Cardiac septum (tissue), 1 donor: ENCODE measurements at regions not wholly inside any gene's neighbourhood (a gene's known extent, or its start where the extent isn't known, plus 50 kb on each side); places are given as distances from the start of the nearest gene placed in this dataset.
"Not testable (repeated sequence)": the region's sequence is repeated elsewhere in the genome, so short reads cannot be mapped to it uniquely, and the experiment has no call there.

Source experiments
- DNase-seq: peaks from one replicate; pipeline ENCODE4 v3.0.0-alpha.2; 2020; ENCODE audit warnings: low spot score
- intact Hi-C: fragments of 100-400 bp; cut with DNase I; formaldehyde crosslinking; loops from one replicate; pipeline ENCODE4 v1.14.0; 2022
- donor health status: DM: no; HTN: no; CAD: no.

DNA sequence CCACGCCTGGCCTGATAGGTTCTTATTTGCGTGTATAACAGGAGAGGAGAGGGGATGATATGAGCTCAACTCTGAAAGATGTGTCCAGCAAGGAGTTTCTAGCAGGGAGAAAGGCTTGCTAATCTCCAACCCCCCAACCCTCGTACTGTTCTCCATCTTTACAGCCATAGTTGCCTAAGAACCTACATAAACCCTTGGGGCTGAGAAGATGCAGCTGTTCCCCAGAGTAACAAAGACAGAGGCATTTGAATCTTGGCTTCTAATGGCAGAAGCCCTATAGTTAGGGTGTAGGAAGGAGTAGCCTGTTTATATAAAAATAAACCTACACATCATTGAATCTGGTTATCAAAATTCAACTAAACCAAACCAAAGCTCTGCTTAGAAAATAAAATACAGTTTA lies 631.4 kb upstream of the SLC35B3 start:
- intact Hi-C loops = no loop called here
- DNase-seq = no peak

DNA sequence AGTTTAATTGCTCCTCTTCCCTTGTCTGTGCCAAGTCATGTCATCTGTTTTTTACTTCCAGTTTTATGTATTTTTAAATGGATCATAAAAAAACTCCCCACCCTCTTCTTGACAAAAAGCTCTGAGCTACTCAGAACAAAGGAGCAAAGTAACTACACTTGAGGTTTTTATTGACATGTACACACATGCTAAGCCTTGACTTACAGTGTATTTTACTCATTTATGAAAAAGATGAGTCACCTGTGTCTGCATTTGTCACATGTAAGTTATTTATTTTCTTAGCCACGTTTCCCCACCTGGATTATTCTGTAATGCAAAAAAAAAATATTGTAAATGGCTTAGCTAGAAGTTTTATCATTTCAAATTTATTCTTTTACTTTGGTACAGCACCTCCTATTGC lies 628.8 kb upstream of the SLC35B3 start:
- no peak for DNase-seq
- intact Hi-C loops = no loop called here

GRCh38 chr6:9062596-9062995 lies 627.3 kb upstream of the SLC35B3 start:
- intact Hi-C loops = no loop called here
- no peak for DNase-seq

GRCh38 chr6:9057937-9058336 lies 622.6 kb upstream of the SLC35B3 start:
- no peak for DNase-seq
- intact Hi-C loops = no loop called here

DNA sequence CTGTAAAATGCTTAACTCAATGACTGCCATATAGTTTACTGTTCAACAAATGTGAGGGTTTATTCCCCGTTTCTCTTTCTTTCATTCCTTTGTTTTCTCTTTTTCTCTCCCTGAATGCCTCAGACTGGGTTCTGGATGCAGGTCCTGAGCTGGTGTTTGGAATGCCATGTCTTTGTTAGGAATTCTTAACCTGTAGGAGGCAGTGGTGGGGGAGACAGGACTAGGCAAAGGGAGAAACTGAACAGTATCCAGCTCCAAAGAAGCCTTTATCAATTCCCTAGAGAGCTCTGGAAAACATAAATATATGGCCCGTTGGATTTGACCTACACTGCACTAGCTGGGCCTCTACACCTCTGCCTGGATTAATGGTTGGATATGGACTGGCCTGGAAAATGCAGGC lies 621.2 kb upstream of the SLC35B3 start:
- intact Hi-C loops = no loop called here
- DNase-seq = no peak

- intact Hi-C loops = no loop called here
- no peak for DNase-seq
Observed at GRCh38 chr6:9044426-9044825, 609.1 kb upstream of the SLC35B3 start.

GRCh38 chr6:9040718-9041117 lies 605.4 kb upstream of the SLC35B3 start:
- no peak for DNase-seq

DNA sequence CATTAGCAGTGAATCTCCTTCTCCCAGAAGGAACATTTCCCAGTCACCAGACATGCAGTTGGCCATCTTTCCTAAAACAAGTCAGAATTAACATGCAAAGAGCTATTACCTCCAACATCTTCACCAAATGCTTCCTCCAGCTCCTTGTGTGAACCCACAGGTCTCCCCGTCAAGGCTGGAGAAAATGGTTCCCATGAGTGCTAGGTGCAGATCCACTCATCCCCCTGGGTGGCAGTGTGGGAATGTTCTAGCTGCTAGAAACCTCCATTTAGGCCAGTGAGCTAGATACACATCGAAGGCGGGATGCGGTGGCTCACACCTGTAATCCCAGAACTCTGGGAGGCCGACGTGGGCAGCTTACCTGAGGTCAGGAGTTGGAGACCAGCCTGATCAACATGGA lies 603.9 kb upstream of the SLC35B3 start:
- no peak for DNase-seq
- intact Hi-C loops = no loop called here

More at GRCh38 chr6:9040718-9041117, 605.4 kb upstream of the SLC35B3 start:
- intact Hi-C loops = no loop called here

GRCh38 chr6:9028086-9028485 lies 592.7 kb upstream of the SLC35B3 start:
- DNase-seq = no peak
- intact Hi-C loops = no loop called here

- intact Hi-C loops = no loop called here
- DNase-seq = no peak
Observed at GRCh38 chr6:9025796-9026394, 590.5 kb upstream of the SLC35B3 start.

- no peak for DNase-seq
- intact Hi-C loops = no loop called here
Observed at GRCh38 chr6:9025228-9025627, 589.9 kb upstream of the SLC35B3 start.

- intact Hi-C loops, DNase-seq: not testable (repeated sequence)
Observed at GRCh38 chr6:9024246-9024645, 588.9 kb upstream of the SLC35B3 start.

DNA sequence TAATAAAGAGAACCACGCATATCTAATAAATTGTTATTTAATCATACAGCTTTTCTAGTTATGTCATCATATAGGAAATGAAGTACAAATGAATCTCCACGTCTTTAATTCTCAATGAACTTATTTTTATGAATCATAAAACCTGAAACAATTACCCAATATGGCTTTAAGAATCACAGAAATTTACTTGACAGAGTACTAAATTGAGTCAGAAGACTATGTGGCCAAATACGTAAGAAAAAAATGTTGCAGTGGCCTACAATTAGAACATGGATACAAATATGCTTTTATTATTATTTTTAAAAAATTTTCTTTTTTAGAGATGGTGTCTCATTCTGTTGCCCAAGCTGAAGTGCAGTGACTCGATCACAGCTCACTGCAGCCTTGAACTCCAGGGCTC lies 584.7 kb upstream of the SLC35B3 start:
- no peak for DNase-seq
- intact Hi-C loops = no loop called here

- DNase-seq = no peak
- intact Hi-C loops = no loop called here
Observed at GRCh38 chr6:9009931-9010330, 574.6 kb upstream of the SLC35B3 start.

DNA sequence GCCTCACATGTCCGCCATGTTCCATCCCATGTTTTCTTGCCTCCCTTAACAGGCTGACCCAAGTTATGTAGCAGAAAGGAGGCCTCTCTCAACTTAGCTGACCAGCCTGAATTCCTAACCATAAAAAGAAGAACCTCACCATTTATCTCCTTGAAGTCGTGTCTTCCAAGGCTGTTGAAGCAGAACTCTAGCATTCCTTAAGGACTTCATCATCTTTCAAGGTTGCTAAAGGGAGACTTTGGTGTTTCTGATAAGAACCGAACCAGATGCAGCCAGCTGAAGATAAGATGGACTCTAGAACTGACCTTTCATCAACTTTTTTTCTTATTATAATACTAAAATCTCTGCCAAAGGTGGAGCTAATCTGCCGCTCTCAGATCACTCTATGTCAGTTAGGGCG lies 571.7 kb upstream of the SLC35B3 start:
- DNase-seq = no peak
- intact Hi-C loops = no loop called here

GRCh38 chr6:9002833-9003232 lies 567.5 kb upstream of the SLC35B3 start:
- intact Hi-C loops = no loop called here
- DNase-seq = no peak

GRCh38 chr6:8995156-8995555 lies 559.8 kb upstream of the SLC35B3 start:
- DNase-seq = no peak
- intact Hi-C loops = no loop called here

DNA sequence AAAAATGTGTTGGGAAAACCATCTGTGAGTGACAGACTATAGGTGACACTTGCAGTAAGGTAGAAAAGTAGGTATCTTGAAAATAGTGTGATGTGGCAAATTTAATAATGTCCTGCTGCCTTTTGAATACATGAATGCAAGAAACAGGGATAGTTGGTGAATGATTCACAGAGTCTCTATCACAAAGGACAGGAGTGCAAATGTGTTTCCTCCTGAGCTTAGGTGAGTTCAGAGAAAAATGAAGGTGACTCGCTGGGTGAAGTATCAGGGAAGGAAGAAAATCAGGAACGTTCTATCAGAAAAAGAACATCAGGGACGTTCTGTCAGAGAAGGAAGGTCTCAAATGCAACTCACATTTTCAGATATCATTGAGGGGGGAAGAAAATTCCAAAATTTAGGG lies 557.8 kb upstream of the SLC35B3 start:
- intact Hi-C loops = no loop called here
- DNase-seq = no peak

- intact Hi-C loops = no loop called here
Observed at GRCh38 chr6:8991844-8992243, 556.5 kb upstream of the SLC35B3 start.

GRCh38 chr6:8990075-8990474 lies 554.7 kb upstream of the SLC35B3 start:
- intact Hi-C loops = no loop called here
- no peak for DNase-seq

More at GRCh38 chr6:8991844-8992243, 556.5 kb upstream of the SLC35B3 start:
- no peak for DNase-seq

- DNase-seq = no peak
- intact Hi-C loops = loop anchor here (5.0 kb wide), 1 partner anchor 1454 kb away; no protein-coding TSS in a partner anchor
Observed at GRCh38 chr6:8983202-8983688, 547.9 kb upstream of the SLC35B3 start.

DNA sequence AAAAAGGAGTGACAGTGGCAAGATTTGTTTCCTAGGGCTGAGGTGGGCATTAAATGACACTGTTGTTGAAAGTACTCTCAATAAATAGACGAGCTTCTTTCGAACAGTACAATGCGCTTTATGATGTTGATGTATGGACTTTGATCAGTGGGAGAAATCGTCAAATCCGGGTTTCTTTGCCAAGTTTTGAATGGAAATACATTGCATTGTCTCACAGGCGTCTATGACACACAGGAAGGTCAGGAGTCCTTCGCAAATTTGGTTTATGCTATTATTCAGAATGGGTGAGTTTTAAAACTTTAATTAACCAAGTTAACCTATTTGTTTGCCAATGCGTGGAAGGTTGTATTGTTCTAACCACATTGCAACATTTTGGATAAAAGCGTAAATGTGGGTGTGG lies 547.3 kb upstream of the SLC35B3 start:
- no peak for DNase-seq
- intact Hi-C loops = loop anchor here (5.0 kb wide), 1 partner anchor 1455 kb away; no protein-coding TSS in a partner anchor
